SH-SY5Y (cell line): ENCODE measurements at regions not wholly inside any gene's neighbourhood (a gene's known extent, or its start where the extent isn't known, plus 50 kb on each side); places are given as distances from the start of the nearest gene placed in this dataset.

Experiments used
- GATA2 ChIP-seq: IDR thresholded peaks from 2 replicates; pipeline ENCODE4 v1.6.1; 2011; ENCODE audit warnings: mild to moderate bottlenecking, low read depth, low read length
- GATA3 ChIP-seq: IDR thresholded peaks from 2 replicates; pipeline ENCODE4 v1.6.1; 2011; ENCODE audit warnings: low read depth, mild to moderate bottlenecking, low read length, moderate library complexity

GRCh38 chr5:42877431-42877830 lies 65.7 kb upstream of the SELENOP start:
- TF ChIP-seq GATA2 (no peak), GATA3 (no peak)
